B cell (primary cell): ENCODE measurements at regions not wholly inside any gene's neighbourhood (a gene's known extent, or its start where the extent isn't known, plus 50 kb on each side); places are given as distances from the start of the nearest gene placed in this dataset.

ENCODE experiments used
- ATAC-seq: fragments of 200-7000 bp; cut with Tn5 transposase; one replicate; pipeline ENCODE4 v1.10.0; 2021; ENCODE audit warnings: low read depth, mild to moderate bottlenecking, moderate number of reproducible peaks, moderate library complexity
- CTCF ChIA-PET: fragments of 350-600 bp; sonication (Branson Sonifier 250); formaldehyde crosslinking; loops from one replicate; lab custom pipeline; 2021; ENCODE audit warnings: antibody characterized with exemption, inconsistent platforms; lab: Charles Lee
- POLR2A ChIA-PET: fragments of 350-600 bp; sonication (Branson Sonifier 250); formaldehyde crosslinking; loops from one replicate; lab custom pipeline; 2021; ENCODE audit warnings: antibody characterized with exemption; lab: Charles Lee
- DNase-seq: peaks from one replicate; pipeline ENCODE4 v3.0.0; 2013
- H2AFZ ChIP-seq: 2 replicates; pipeline ENCODE4 v1.6.1; 2012; ENCODE audit warnings: mild to moderate bottlenecking, low read depth, low read length; ENCODE audit not compliant: insufficient read depth, poor library complexity, severe bottlenecking
- H3K27ac ChIP-seq, 2 donors: 1 replicate in 1 of 2; 2 replicates in 1 of 2; pipeline ENCODE4 v1.5.1; 2012 to 2013; ENCODE audit warnings: low read length in 2 of 2, mild to moderate bottlenecking in 2 of 2, moderate library complexity in 1 of 2
- H3K27me3 ChIP-seq, 4 experiments: fragments of 200-600 bp in 1 of 4; sonication (generic) in 1 of 4; replicated peaks in 1 of 4; 1 replicate in 2 of 4; 2 replicates in 2 of 4; pipeline versions ENCODE4 v1.6.1 to v1.7.0; 2013 to 2016; ENCODE audit warnings: low read length in 3 of 4, mild to moderate bottlenecking in 2 of 4, mixed read lengths in 1 of 4, moderate library complexity in 1 of 4; ENCODE audit not compliant: insufficient read depth in 4 of 4, control insufficient read depth in 3 of 4; ENCODE audit errors: control extremely low read depth in 1 of 4
- H3K36me3 ChIP-seq, 2 experiments: replicated peaks in 1 of 2; 1 replicate in 1 of 2; 2 replicates in 1 of 2; pipeline versions ENCODE4 v1.6.1 to v1.7.1; 2013; ENCODE audit warnings: low read length in 1 of 2; ENCODE audit not compliant: insufficient read depth in 2 of 2, control insufficient read depth in 1 of 2; ENCODE audit errors: control extremely low read depth in 1 of 2, extremely low read depth in 1 of 2
- H3K4me1 ChIP-seq, 2 donors: fragments of 200-600 bp in 1 of 2; sonication (generic) in 1 of 2; 1 replicate in 1 of 2; 2 replicates in 1 of 2; pipeline versions ENCODE4 v1.5.1 to v1.6.1; 2013 to 2017; ENCODE audit warnings: low read length in 2 of 2; ENCODE audit not compliant: control insufficient read depth in 2 of 2, insufficient read depth in 2 of 2
- H3K4me2 ChIP-seq: replicated peaks from 2 replicates; pipeline ENCODE3; 2012; ENCODE audit warnings: mild to moderate bottlenecking, low read depth, low read length; ENCODE audit not compliant: poor library complexity, severe bottlenecking
- H3K4me3 ChIP-seq, 5 experiments: fragments of 200-600 bp in 1 of 5; sonication (generic) in 1 of 5; 1 replicate in 3 of 5; 2 replicates in 2 of 5; pipeline versions ENCODE4 v1.5.1 to v1.7.0; 2011 to 2016; ENCODE audit warnings: low read length in 4 of 5, mild to moderate bottlenecking in 4 of 5, low read depth in 2 of 5, control low read depth in 1 of 5, moderate library complexity in 1 of 5; ENCODE audit not compliant: insufficient read depth in 1 of 5; ENCODE audit errors: control extremely low read depth in 1 of 5, extremely low read depth in 1 of 5
- H3K79me2 ChIP-seq: fragments of 200-600 bp; sonication (generic); one replicate; pipeline ENCODE4 v1.6.0; 2016; ENCODE audit warnings: low read length; ENCODE audit not compliant: control insufficient read depth, insufficient read depth
- H3K9ac ChIP-seq: fragments of 200-600 bp; sonication (generic); 2 replicates; pipeline ENCODE4 v1.6.1; 2017; ENCODE audit warnings: mild to moderate bottlenecking, low read length, moderate library complexity
- H3K9me3 ChIP-seq, 3 donors: one replicate each; pipeline versions ENCODE4 v1.6.1 to v1.7.1; 2013; ENCODE audit warnings: low read length in 2 of 3; ENCODE audit not compliant: control insufficient read depth in 2 of 3, insufficient read depth in 1 of 3; ENCODE audit errors: control extremely low read depth in 1 of 3
- H4K20me1 ChIP-seq: 2 replicates; pipeline ENCODE4 v1.6.0; 2012; ENCODE audit warnings: mild to moderate bottlenecking, low read length; ENCODE audit not compliant: insufficient read depth, control insufficient read depth, poor library complexity, severe bottlenecking
- H3K27ac Mint-ChIP-seq: one replicate; pipeline ENCODE4 v1.8.0; 2021; ENCODE audit warnings: mixed read lengths
- H3K27me3 Mint-ChIP-seq: one replicate; pipeline ENCODE4 v1.8.0; 2021; ENCODE audit warnings: mixed read lengths
- H3K4me1 Mint-ChIP-seq: one replicate; pipeline ENCODE4 v1.8.0; 2021; ENCODE audit warnings: mixed read lengths
- H3K4me3 Mint-ChIP-seq: one replicate; pipeline ENCODE4 v1.8.0; 2021; ENCODE audit warnings: mixed read lengths
- H3K9me3 Mint-ChIP-seq: one replicate; pipeline ENCODE4 v1.8.0; 2022; ENCODE audit warnings: mixed read lengths; ENCODE audit not compliant: insufficient read depth
- CTCF ChIP-seq: fragments of 200-600 bp; IDR thresholded peaks from one replicate; pipeline ENCODE4 v1.8.0; 2022; ENCODE audit warnings: antibody characterized with exemption, mild to moderate bottlenecking
- EZH2 ChIP-seq: IDR thresholded peaks from 2 replicates; pipeline ENCODE4 v1.6.1; 2012; ENCODE audit warnings: borderline replicate concordance, low read depth, mild to moderate bottlenecking, moderate library complexity, low read length; ENCODE audit not compliant: insufficient read depth, poor library complexity, severe bottlenecking
- WGBS: methylation state at CpG from one replicate; pipeline ENCODE4 v1.1.5; 2013; ENCODE audit warnings: missing lambda C conversion rate; ENCODE audit not compliant: insufficient coverage; 5-methylcytosine and 5-hydroxymethylcytosine counted together
- intact Hi-C: fragments of 100-400 bp; cut with micrococcal nuclease; formaldehyde crosslinking; loops from one replicate; pipeline ENCODE4 v1.10.0; 2022

- WGBS = no CpG with 5 or more reads among the region's 1 CpG
- ChIA-PET POLR2A (no interaction called here), CTCF (no interaction called here)
- no peak overlapping the region for H3K27ac ChIP-seq
- no peak overlapping the region for H3K4me3 ChIP-seq
- peaks cover 0 to 3% (median 0%) of the 10 kb centered on the region in 3 donors for H3K9me3 ChIP-seq
- no peaks in the 10 kb centered on the region for H3K79me2 ChIP-seq
- H3K9ac ChIP-seq = no peak overlapping the region
- Mint-ChIP-seq H3K27ac (no peak overlapping the region), H3K4me1 (no peaks in the 10 kb centered on the region), H3K9me3 (no peaks in the 10 kb centered on the region), H3K27me3 (no peaks in the 10 kb centered on the region), H3K4me3 (no peak overlapping the region)
- H4K20me1 ChIP-seq = no peaks in the 10 kb centered on the region
- H3K4me2 ChIP-seq = no peak overlapping the region
- no peak for DNase-seq
- H3K27me3 ChIP-seq = no peaks in the 10 kb centered on the region
- no peak overlapping the region for H2AFZ ChIP-seq
- no peak for ATAC-seq
- H3K36me3 ChIP-seq = no peaks in the 10 kb centered on the region
- H3K4me1 ChIP-seq = no peaks in the 10 kb centered on the region
- TF ChIP-seq EZH2 = no peak
- TF ChIP-seq CTCF = no peak
- intact Hi-C loops = no loop called here
Measured at GRCh38 chr21:20301395-20301794, 696.8 kb upstream of the NCAM2 start.

- no peak for TF ChIP-seq CTCF
- no peak for TF ChIP-seq EZH2
- CTCF ChIA-PET = no interaction called here
- intact Hi-C loops = no loop called here
Measured at GRCh38 chr21:20302084-20302483, 696.1 kb upstream of the NCAM2 start.

More at GRCh38 chr21:20302084-20302483, 696.1 kb upstream of the NCAM2 start:
- Histone ChIP-seq H3K4me3 (no peak overlapping the region), H3K27me3 (no peaks in the 10 kb centered on the region), H3K27ac (no peak overlapping the region), H2AFZ (no peak overlapping the region), H3K36me3 (no peaks in the 10 kb centered on the region), H3K4me1 (no peaks in the 10 kb centered on the region), H3K4me2 (no peak overlapping the region), H3K9me3 (peaks cover 0 to 3% (median 0%) of the 10 kb centered on the region in 3 donors), H3K79me2 (no peaks in the 10 kb centered on the region), H3K9ac (no peak overlapping the region), H4K20me1 (no peaks in the 10 kb centered on the region)
- POLR2A ChIA-PET = no interaction called here
- H3K9me3 Mint-ChIP-seq = no peaks in the 10 kb centered on the region
- DNase-seq (no peak), ATAC-seq (no peak)
- H3K27ac Mint-ChIP-seq = no peak overlapping the region
- WGBS = 88% methylated on average over 4 of the region's 6 CpGs
- no peak overlapping the region for H3K4me3 Mint-ChIP-seq
- H3K27me3 Mint-ChIP-seq = no peaks in the 10 kb centered on the region
- no peaks in the 10 kb centered on the region for H3K4me1 Mint-ChIP-seq
